Stimulated activated CD4-positive, alpha-beta T cell treated with anti-CD3 and anti-CD28 coated beads, Interleukin-4, amount 100 ng/mL, for 1 hour (primary cell): ENCODE measurements at regions not wholly inside any gene's neighbourhood (a gene's known extent, or its start where the extent isn't known, plus 50 kb on each side); places are given as distances from the start of the nearest gene placed in this dataset.
"Not testable (repeated sequence)": the region's sequence is repeated elsewhere in the genome, so short reads cannot be mapped to it uniquely, and the experiment has no call there.

ENCODE experiments used
- DNase-seq: peaks from one replicate; pipeline ENCODE4 v3.0.0-alpha.2; 2020

DNA sequence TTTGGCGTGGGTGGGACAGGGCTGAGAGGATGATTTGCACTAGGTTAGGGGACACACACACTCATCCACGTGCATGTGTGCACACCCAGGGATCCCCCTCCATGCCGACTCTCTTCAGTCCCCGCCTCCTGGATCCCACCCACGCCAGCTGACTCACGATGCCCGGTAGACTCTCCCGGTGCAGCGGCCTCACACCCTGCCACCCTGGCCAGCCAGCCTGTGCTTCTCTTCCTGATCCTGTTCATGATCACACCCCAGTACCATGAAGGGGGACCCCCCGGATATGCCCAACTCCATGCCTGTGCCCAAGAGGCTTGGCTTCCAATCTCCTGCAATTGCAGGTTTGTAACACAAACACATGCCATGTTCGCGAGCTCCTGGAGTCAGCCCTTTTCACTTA, 157.8 kb upstream of the HDAC4 start:
- DNase-seq: no peak

DNA sequence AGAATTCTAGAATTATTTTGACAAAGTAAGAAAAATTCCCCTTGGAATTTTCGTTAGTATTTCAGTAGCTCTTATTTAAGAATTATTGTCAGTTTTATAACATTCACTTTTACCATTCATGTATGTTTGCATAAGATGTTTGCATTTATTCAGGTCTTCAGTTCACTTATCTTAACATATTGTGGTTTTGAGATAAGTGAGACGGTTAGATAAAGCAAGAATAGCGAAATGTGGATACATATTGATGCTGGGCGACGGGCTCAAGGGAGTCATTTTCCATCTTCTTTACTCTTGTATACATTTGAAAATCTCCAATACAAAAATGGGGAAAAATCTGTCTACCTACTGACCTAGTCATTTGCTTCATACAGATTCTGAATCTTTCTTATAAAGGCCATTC, 156.7 kb upstream of the HDAC4 start:
- no peak for DNase-seq

DNA sequence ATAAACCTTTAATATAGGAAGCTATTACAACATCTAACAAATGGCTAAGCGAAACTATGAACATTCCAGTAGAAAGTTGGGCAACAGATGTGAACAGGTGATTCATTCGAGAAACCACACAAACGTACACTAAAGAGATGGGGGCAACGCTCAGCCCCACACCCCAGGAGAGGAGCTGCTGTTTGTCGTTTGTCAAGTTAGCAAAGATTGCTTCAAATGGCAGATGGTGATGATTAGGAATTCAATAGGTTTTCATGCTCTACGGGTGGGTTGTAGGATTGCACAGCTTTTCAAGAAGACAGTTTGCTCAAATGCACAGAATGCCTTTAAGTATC, 154.7 kb upstream of the HDAC4 start:
- no peak for DNase-seq

DNA sequence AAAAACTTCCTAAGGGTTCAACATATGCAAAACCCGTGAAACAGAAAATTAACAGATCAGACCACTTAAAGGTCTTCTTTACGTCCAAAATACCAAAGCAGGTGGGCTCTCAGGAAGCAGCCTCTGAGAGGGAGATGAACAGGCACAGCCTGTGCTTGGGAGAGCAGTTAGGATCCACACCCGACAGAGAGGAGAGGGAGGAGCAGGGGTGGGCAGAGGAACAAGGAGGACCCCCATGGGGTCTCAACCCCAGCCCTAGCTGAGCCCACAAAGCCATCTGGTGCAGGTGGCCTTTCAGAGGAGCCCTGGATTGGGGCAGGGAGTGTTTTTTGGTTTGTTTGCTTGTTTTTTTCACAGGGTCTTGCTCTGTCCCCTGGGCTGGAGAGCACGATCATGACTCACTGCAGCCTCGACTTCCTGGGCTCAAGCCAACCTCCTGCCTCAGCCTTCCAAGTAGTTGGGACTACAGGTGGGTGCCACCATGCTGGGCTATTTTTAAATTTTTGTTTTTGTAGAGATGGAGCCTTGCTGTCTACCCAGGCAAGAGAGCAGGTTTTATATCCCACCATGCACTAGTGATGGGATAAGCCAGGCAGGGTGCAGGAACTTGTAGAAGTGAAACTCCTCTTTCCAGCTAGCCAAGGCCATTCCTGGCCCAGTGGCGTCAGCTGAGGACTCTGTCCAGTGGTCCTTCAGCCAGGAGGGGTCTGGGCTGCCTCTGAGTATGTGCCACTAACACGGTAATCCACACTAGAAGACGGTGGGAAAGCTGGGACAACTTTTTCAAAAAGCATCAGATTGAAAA, 154.1 kb upstream of the HDAC4 start:
- no peak for DNase-seq

DNA sequence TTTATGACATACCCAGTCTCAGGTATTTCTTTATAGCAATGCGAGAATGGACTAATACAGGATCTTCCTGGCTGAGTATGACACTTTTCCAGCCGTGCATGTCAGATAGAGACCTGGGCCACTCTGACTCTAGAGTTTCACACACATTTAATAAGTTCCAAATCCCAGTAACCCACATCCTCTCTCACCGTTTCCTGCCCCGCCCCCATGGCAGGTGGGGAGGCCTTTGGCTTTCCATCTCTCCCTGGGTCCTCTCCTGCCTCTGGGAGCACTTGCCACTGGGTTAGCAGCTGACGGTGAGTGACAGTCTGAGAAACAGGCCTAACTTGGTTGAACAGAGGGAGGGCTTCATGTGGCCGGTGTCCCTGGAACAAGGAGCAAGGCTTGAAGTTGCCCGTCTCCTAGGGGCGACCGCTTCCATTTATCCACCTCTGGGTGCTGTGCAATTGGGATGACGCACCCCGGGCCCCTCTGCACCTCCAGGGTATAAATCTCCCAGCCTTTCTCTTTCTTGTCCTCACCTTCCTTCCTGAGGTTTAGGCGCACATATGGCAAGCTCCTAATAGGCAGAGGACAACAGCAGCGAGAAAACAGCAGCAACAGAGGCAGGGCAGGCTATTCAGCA, 152.7 kb upstream of the HDAC4 start:
- no peak for DNase-seq

DNA sequence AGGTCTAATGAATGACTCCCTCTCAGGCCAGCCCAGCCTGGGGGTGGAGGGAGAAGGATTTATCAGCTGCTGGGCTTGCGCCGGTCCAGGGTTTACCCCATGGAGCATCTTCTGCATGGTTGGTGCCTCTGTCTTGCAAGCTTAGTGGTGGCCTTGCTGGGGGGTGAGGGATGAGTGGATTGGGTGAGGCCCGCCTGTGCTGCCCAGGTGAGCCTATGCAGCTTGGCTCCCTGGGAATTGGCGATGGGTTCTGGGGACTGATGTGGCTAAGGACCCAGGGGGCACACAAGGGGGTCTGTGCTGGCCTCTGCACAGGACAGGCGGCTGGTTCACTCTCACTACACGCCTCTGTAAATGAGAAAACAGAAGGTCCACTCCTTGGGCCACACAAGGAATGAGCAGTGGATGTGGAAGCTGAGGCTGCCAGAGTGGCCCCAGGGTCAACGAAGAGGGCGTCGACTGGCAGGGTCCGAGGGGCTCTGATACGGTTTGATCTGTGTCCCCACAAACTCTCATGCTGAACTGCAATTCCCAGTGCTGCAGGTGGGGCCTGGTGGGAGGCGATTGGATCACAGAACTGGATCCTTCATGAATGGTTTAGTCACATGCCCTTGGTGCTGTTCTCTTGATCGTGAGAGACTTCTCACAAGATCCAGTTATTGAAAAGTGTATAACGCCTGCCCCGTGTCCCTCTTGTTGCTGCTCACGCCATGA, 151.6 kb upstream of the HDAC4 start:
- DNase-seq: no peak

DNA sequence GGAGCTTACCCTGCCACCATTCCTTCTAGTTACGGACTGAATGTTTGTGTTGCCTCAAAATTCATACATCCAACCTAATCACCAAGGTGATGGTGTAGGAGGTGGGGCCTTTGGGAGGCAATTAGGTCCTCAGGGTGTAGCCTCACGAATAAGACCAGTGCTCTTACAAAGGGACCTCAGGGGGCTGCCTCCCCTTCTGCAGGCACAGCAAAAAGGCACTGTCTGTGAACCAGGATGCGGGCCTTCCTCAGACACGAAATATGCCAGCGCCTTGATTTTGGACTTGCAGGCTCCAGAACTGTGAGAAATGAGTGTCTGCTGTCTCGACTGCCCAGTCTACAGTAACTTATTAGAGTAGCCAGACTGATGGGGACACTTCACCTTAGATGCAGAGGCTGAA, 150.4 kb upstream of the HDAC4 start:
- DNase-seq: no peak

DNA sequence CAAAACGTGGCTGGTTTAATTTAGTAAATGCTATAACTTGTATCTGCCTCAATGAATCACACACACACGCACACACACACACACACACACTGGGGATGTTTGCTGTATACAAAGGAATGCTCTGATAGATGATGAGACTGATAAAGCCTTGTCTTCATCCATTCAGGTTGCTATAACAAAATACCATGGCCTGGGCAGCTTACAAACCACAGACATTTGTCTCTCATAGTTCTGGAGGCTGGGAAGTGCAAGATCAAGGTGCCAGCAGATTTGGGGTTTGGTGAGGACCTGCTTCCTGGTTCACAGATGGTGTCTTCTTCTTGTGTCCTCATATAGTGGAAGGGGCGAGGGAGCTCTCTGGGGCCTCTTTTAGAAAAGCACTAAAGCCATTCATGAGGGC, 149.5 kb upstream of the HDAC4 start:
- DNase-seq: no peak

DNA sequence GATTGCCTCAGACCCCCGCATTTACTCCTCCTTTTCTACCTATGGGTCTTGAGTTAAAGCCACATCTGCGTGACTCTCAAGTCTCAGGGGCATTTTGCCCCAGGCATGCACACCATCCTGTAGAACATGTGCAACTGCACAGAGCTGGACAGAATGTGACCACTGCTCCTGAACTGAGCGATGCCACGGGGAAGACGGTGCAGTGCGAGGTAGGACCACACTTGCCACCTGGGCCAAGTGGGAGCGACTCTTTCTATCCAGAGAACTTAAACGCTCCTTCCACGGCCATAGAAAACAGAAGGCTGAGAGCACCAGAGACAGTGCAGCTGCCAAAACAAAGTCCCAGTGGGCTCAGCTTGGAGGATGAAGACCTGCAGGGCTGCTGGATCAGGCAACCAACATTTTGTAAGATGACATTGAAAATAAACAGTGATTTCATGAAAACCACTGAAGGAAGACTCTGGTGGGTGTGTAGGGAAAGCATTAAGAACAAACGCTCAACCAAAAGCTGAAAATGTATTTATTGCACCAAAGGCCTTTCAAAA, 149.0 kb upstream of the HDAC4 start:
- no peak for DNase-seq

DNA sequence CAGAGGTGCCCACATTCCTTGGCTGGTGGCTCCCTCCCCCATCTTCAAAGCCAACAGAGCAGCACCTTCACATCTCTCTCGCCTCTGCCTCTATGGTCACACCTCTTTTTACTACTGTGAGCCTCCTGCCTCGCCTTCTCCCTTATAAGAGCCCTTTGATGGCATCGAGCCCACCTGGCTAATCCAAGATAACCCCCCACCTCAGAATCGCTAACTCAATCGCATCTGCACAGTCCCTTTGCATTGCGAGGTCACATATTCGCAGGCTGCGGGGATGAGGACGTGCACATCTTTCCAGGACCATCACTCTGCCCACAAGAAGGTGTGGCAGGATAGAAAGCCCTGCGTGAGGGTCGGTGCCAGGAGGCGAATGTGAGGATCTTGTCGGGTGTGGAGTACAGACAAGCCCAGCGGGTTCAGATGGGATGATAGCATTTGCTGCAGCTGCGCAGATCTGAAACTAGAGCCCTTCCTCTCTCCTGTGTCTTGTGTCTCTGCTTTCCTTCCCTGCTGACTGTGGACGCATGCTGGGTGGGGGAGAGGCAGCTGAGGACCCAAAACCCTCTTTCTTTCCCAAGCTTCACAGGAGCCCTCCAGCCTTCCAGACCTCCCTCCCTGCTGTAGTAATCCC, 148.3 kb upstream of the HDAC4 start:
- DNase-seq: no peak

DNA sequence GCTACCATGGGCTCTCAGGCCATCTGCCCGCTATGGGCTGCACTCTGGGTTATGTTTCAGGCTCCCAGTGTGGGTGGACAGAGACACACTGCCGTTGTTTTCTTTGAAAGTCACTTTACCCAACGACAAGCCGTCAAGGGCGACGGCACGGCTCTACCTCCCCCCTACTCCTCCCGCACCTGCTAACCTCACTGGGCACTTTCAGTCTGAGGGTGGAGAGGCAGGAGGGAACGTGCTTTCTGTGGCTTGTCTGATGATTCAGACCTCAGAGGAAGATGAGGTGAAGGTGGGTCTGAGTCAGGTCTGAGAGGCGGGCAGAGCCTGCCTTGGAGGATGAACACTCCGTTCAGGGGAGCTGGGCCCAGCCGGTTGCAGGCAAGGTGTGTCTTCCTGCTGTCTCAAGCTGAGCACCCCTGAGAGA, 147.6 kb upstream of the HDAC4 start:
- peak; percentile 68 for DNase-seq

DNA sequence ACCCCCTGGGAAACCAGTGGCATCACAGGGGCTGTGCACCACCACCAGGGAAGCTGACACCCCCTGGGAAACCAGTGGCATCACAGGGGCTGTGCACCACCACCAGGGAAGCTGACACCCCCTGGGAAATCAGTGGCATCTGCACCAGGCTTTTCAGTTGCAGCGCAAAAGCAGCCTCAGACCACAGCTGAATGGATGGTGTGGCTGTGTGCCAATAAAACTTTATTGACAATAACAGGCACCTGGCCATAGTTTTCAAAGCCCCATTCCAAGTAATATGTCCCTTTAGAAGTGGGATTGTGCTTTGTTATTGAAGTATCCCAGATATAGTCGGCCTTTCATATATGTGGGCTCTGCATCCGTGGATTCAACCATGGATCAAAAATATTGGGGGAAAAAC, 146.3 kb upstream of the HDAC4 start:
- DNase-seq: not testable (repeated sequence)

DNA sequence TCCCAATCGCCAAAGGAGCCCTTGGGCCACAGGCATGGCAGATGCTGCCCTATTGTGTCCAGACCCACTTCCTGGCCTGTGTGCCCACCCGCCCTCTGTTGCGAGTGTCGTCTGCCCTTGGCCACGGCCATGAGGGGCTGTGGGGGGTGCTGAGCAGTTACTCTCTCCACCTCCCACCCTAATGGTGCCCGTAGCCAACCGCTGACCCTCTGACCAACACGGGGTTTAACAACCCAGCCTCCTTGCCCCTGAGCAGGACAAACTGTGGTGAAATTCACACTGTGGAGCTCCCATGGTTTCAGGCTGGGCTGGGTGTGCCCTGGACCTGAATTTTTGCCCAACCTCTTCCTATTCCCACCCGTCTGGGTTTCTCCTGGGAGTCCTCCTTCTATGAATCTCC, 145.7 kb upstream of the HDAC4 start:
- DNase-seq: no peak

DNA sequence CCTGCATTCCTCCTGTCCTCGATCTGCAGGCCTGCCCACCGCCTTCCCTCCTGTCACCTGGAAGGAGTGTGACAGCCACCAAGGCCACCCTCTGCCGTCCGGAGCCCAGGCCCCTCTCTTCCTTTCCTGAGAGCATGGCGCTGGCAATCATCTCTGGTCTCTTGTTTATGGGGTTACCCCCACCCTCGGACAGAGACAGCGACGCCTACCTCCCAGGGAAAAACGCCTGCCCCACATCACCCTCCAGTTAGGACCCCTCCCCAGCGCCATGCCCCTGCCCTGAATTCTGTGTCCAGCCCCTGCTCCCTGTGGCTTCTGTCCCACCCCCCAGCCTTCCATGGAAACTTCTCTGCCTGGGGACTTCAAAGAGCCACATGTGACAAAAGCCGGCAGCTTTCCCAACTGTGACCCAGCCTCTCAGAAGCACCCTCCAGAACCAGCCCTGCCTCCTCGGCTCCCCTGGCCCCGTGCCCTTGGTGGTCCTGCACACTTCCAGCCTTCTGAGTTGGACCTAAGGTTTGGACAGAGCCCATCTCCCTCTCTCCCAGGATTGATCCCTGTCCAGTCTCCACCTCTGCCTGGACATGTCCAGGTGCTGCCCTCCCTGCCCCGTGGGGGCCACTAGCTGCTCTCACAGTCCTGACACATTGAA, 145.0 kb upstream of the HDAC4 start:
- no peak for DNase-seq

DNA sequence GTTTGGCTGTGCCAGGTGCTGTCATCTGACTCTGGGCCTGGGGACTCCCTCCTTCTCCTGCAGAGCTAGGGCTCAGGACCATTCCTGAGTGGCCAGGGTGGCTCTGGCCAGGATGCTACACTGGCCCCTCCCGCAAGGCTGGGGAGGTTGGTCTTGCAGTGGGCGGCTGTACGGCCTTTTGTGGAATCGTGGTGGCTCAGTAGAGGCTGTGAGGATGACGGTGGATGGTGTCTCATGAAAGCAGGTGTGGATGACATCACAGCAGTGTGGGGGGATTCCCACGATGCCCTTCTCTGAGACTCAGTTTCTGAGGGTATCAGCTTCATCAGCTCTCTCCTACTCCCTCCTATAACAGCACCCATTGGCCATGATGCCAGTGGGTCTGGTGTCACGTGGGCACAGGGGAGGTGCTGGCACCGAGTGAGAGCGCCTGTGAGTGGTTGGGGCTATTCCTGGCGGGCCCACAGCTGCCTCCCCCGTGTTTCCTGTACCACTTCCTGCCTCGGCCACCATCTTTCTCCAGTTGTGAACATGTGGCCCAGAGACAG, 144.2 kb upstream of the HDAC4 start:
- peak; percentile 55 for DNase-seq

DNA sequence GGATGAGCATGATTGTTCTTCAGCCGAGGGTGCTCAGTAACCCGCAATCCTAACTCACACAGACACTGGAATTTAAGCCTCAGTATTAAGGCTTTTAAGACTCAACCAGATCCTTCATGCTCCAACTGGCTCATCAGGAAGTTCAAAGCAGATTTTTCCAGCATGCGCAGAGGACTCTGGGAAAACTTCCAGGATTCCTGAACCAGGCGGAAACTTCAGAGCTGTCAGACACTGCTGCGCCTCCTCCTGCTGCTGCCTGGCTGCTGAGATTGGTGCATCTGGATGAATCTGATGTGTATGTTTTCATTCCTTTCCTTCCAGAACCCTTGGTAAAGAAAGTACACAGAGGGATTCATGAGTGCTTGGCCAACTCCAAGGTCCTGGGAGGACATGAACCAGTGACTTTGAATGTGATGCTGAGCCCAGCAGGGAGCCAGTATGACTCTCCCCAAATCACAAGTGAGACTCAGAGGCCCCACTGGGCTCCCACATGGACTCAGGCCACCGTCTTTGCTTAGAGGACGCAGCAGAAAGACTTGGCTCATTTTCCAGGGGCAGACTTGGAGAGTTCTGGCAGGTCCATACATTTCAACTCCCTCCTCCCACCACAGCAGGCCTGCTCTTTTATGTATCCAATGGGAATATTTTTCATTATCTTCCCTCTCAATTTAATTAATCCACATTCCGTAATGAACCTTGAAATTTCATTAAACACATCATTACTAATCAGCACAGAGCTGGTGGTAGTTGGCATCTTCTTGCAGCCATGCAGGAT, 143.5 kb upstream of the HDAC4 start:
- no peak for DNase-seq

DNA sequence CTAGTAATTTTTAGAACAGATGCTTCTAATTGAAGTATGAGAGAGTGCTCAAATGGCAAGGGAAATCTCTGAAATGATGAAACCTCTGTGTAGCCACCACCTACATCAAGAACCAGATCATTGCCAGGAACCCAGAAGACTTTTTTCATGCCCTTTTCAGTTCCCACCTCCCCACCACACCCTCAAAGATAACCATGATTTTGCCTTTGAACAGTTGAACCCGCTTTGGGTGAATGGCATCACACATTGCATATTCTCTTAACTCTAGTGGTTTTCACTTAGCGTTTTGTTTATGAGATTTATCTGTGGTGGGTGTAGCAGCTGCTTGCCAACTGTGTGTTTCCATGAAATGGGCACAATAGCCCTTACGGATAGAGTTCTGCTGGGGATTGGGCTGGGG, 142.9 kb upstream of the HDAC4 start:
- DNase-seq: no peak

DNA sequence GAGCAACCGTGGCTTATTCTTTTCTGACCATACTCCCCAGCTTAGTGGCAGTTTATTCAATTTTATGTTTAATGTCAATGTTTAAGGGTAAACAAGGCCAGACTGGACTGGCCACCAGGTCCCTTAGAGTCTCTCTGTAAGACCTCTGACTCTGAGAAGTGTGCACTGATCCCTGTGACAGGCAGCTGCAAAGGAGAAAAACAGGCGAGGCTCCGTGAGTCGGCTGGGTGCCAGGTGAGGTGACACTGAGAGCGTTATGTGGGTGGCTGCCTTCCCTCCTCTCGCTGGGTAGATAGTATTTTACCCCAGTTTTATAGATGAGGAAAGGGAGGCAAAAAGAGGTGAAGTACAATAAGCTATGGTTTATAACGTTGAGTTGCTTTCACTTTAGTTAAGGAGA, 139.4 kb upstream of the HDAC4 start:
- DNase-seq: no peak

DNA sequence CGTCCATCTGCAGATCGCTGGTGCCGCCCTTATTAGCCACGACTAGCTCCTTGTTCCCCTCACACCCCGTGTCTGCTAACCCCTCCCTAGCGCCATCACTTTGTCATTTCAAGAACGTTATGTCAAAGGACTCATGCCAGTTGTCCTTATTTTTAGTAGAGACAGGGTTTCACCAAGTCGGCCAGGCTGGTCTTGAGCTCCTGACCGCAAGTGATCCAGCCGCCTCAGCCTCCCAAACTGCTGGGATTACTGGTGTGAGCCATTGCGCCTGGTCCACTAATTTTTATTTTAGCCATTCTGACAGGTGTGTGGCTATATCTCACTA, 138.9 kb upstream of the HDAC4 start:
- DNase-seq: no peak

DNA sequence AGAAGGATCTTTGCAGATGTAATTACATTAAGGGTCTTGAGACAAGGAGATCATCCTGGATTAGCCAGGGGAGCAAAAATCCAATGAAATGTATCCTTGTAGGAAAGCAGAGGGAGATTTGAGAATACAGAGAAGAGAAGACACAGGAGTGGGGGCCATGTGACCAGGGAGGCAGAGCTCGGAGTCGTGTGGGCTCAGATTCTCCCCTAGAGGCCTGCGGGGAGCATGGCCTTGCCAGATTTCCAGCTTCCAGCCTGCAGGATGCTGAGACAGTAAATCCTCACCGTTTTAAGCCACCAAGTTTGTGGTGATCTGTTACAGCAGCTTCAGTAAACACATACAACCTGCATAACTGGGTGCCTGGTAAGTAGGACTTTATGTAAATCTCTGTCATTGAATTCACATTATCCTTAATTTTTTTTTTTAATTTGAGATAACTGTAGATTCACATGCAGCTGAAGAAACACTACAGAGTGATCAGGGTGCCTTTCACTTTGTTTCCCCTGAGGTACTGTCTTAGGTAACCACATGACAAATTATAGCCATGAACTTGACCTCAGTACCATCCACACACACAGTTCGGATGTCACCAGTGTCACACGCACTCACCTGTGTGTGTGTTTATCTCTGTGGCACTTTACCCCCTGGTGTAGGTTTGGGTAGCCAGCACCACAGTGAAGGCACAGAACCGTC, 138.4 kb upstream of the HDAC4 start:
- no peak for DNase-seq

DNA sequence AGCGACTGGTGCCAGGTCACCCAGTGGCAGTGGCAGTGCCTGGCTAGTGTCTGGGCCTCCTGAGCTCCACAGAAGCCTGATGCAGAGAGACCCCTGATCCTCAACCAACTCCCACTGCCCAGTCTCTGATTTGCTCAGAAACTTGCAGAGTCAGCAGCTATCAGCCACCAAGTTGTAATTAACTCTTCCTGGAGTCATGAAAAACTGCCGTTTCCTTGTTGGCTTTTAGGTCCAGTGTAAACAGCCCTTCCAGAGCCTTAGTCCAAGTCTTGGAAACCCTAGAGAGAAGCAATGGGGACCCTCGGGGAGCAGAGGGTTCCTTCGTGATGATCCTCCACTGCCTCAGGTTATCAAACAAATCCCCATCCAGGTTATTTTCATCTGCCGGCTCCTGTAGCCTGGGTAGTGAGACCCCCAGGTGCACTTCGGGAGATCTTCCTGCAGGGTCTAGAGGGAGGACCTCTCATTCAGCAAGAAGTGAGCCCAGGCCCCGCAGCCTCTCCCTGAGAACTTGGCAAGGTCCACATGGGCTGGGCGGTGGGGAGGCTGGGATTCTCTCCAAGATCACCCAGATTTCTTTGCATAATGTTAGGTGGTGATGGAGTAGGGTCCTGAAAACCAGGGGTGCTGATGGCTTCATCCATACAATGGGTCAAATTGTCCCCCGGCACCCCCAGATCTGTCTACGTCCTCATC, 137.7 kb upstream of the HDAC4 start:
- DNase-seq: no peak
